ENCODE measurements at regions not wholly inside any gene's neighbourhood (a gene's known extent, or its start where the extent isn't known, plus 50 kb on each side); places are given as distances from the start of the nearest gene placed in this dataset.
"Not testable (repeated sequence)": the region's sequence is repeated elsewhere in the genome, so short reads cannot be mapped to it uniquely, and the experiment has no call there.

DNA sequence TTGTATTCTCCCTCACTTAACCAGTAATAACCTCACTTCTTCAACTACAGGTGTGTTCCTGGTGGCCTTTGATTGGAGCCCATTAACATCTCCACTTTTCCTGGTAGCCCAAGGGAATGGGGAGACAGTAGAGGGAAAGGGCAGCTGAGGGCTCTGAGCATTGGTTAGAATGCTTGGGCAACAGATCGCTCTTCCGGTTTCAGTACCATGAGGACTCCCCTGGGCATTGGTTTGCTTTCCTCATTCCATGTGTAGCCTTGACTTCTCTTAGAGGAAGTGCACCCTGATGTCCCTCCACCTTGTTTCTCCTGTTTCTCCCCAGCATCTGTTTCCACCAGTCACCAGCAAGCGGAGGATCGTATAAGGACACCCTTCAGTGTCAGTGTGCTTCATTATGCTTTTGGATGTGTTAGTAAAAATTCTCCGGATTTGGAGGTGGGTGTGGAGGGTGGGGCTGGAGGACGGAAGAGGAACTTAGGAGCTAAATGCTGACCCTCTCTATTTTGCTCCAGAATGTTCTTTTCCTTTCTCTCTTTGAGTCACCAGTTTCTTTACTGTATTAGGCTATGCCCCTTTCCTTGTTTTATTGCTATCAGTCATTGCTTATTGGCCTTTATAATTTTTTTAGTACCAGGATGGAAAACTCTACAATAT lies 50.6 kb upstream of the ZNG1B start:
- peak; percentile 62 for ATAC-seq
- intact Hi-C loops (cut with DNase I) = loop anchor here (5.0 kb wide), 1 partner anchor 250 kb away; no protein-coding TSS in a partner anchor

DNA sequence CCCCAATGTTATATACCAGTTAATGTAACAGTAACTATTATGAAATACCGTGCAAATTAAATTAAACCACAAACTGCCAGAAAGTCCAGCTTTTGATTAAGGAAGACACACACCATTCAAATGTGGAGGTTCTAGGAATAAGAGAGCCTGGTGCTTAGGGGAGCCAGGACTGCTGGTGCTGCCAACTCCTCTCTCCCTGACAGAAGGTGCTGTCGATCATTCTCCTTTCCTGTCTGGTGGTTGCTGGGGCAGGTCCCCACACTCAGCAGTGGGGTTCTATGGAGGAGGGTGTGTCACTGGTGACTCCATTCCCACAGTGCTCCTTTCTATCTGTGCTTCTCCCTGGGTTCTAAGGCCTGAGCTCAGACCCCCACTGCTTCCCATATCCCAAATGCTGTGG lies 57.9 kb upstream of the ZNG1B start:
- DNase-seq (ENCODE audit: missing footprints); ATAC-seq; intact Hi-C loops (cut with DNase I): not testable (repeated sequence)

More for the DNA sequence above, 50.6 kb upstream of the ZNG1B start:
- not testable (repeated sequence) for DNase-seq (ENCODE audit: missing footprints)

DNA sequence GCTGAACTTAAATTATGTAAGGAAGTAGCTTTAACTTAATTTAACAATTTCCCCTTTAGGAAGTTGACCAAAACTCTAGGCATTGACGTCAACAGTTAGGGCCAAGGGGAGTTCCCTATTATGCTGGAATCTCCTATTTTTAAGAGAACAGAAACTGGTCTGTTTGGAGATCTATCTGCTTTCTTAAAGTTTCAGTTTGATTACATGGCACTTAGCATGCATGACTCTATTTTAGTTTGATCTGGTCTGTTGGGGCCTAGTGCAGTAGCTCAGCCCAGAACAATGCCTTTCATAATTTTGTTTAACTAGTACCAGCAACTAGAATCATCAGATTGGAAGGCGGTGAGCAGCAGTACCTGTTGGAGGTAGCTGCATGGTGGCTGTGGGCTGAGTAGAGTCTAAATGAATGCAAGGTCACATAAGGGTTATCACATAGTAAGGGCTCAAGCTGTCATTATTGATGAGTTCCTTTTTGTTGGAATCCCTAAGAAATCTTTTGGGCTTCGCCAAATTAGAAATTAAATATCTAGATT lies 60.5 kb upstream of the ZNG1B start:
- ATAC-seq (no peak), DNase-seq (ENCODE audit: missing footprints) (no peak)
- intact Hi-C loops (cut with DNase I) = no loop called here

DNA sequence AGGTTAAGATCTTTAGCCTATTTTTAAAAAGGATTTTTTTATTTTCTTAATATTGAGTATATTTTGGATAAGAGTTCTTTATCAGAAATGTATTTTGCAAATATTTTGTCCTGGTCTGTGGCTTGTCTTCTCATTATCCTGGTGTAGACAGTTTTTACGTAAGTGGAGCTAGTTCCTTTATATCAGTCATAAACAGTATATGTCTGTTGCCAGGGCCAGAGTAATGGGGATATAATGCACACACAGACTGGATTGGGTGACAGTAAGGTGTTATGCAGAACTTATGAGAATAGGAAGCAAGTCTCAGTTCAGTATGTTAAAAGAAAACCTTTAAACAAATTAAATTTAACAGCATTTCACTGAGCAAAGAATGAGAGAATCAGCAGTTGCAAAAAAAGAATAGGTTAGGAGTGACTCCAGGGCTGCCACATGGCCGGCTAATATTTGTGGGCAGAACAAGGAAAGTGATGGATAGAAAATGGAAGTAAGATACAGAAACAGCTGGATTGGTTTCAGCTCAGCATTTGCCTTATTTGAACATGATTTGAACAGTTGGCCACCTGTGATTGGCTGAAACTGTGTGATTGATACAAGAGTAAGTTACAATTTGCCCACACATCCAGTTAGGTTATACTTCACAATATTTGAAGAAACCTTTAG lies 61.1 kb upstream of the ZNG1B start:
- no peak for DNase-seq (ENCODE audit: missing footprints)
- ATAC-seq = no peak
- intact Hi-C loops (cut with DNase I) = no loop called here

DNA sequence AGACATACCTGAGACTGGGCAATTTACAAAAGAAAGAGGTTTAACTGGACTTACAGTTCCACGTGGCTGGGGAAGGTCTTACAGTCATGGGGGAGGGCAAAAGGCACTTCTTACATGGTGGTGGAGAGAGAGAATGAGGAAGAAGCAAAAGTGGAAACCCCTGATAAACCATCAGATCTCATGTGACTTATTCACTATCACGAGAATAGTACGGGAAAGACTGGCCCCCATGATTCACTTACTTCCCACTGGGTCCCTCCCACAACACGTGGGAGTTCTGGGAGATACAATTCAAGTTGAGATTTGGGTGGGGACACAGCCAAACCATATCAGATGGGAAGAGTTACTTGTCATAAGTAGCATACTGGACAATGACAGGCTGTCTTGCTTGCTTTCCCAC lies 62.6 kb upstream of the ZNG1B start:
- not testable (repeated sequence) for DNase-seq (ENCODE audit: missing footprints); ATAC-seq
- intact Hi-C loops (cut with DNase I) = loop anchor here (5.0 kb wide), 1 partner anchor 238 kb away; no protein-coding TSS in a partner anchor

DNA sequence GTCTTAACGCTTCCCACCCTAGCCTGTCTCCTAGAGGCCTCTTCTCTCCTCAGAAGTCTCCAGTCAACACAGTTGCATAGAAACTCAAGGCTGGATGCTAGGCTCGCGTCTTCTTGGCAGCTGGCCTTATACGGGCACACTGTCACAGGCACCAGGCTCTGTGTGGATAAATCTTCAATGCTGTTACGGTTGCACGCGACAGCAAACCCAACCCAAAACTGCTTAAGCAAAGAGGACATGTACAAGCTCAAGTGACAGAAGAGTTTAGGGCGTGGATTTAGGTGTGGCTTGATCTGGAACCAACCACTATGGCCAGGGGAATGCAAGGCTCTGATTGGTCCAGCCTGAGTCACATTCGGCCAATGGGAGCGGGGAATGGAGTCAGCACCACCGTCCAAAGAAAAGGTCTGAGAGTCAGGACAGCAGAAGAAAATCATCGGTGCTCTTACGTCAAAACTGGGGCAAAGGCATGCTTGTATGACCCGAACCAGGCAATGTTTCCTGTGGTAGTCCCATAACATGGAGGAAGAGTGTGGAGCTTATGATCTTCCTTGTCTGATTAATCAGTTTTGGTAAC lies 65.1 kb upstream of the ZNG1B start:
- DNase-seq (ENCODE audit: missing footprints); ATAC-seq: not testable (repeated sequence)

DNA sequence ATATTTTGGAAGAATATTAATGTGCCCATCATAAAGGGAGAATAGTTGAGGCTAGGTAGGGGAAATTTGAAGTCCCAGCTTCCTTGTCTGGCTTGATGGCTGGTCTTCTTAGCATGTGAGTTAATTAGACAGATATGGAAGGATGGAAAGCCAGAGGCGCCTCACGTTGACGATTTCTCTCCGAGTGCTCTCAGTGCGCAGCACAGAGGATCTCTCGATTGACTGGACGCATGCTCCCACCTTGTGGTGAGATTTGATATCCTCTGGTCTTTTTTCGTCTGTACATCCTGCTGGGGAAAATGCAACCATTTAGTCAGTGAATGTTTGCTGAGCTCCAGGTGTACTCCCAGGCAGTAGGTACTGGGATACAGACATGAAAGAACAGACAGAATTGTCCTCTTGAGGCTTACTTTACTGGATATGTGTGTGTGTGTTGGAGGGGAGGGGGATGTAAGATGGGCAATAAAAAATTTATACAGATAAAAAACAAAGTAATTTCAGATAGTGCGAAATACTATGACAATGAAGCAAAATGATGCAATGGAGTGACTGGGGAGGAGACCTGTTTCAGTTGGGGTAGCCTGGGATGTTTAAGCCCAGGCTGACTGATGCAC lies 66.9 kb upstream of the ZNG1B start:
- no peak for DNase-seq (ENCODE audit: missing footprints)
- intact Hi-C loops (cut with DNase I) = loop anchor here (1.0 to 5.0 kb wide), 3 partner anchors 121 to 233 kb away; no protein-coding TSS in a partner anchor
- peak; percentile 86 for ATAC-seq

More for the DNA sequence above, 65.1 kb upstream of the ZNG1B start:
- intact Hi-C loops (cut with DNase I) = loop anchor here (5.0 kb wide), 1 partner anchor 235 kb away; no protein-coding TSS in a partner anchor

DNA sequence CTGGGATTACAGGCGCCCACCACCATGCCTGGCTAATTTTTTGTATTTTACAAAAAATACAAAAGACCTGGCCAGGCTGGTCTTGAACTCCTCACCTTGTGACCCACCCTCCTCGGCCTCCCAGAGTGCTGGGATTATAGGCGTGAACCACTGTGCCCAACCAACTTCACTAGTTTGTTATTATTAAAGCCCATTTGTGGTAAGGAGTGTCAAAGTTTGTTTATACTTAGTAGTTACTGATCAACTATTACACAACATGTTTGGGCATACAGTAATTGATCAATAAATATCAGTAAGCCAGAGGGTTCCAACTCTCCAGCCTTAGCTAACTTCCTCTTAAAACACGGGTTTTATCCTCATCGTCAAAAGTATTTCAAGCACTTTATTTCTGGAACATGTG lies 67.5 kb upstream of the ZNG1B start:
- DNase-seq (ENCODE audit: missing footprints) (no peak), ATAC-seq (no peak)
- intact Hi-C loops (cut with DNase I) = loop anchor here (1.0 to 5.0 kb wide), 3 partner anchors 121 to 233 kb away; no protein-coding TSS in a partner anchor

DNA sequence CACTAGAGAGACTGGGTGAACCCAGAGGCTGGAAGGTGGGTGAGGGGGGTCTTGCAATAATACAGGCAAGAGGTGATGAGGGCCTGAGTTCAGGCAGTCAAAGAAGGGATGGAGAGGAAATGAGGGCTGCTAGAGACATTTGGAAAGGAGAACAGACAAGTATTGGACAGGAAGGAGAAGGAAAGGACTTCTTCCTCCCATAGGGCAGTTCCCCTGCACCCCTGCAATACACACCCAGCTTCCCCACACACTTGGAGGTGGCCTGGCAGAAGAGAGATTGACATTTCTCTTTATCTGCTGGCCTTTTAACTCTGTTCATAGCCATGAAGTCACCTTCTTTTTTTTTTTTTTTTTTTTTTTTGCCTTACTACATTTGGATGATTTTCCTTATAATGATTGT lies 68.9 kb upstream of the ZNG1B start:
- DNase-seq (ENCODE audit: missing footprints); ATAC-seq; intact Hi-C loops (cut with DNase I): not testable (repeated sequence)

DNA sequence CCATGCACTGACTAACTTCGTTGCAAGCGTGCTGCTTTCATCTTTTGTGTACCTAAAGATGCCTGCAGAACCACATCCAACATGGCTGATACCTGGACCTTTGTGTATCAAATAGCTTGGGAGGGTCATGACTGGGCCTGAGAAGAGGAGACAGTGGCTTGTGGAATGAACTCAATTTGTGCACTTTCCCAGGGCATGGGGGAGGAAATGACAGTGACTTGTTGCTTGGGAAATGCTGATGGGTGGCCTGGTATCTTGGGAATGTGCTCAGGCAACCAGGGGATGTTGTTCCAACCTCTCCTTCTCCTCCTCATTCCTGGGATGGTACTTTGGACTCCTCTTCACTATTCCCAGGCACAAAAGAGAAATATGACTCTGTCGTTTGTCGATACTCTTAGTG lies 70.7 kb upstream of the ZNG1B start:
- intact Hi-C loops (cut with DNase I); ATAC-seq; DNase-seq (ENCODE audit: missing footprints): not testable (repeated sequence)

DNA sequence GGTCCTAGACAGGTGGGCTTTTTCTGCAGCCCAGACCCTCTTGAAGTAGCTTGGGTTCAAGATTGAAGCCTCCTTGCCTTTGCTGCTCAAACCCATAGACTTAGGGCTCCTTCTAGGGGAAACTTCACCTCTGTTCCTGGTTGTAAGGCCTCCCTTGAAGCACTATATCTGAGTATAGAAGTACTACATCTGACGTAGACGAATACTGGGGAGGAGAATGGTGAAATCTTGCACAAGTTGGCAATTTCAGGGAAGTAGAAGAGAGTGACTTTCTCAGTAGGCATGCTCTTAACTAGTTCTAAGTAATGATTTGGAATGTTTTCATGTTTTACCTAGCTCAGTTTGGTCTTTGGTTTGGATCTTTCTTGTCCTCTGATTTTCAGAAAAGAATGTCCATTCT lies 71.7 kb upstream of the ZNG1B start:
- ATAC-seq; DNase-seq (ENCODE audit: missing footprints); intact Hi-C loops (cut with DNase I): not testable (repeated sequence)

DNA sequence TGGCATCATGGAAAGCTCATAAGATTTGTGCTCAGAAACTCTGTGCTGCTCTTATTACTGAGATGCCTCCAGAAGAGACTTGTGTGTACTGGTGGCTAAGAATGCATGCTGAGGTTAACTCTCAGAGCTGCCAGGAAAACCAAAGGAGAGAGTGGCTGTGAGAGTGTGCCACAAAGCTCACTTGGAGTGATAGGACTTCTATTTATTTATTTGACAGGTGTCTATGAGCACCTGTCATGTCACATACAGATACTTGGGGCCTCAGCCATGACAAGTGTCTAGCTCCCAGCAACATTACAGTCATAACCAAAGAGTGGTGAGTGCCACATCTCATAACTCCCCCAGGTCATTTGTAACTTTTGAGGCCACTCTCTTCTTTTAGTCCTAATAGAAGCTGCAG lies 72.2 kb upstream of the ZNG1B start:
- DNase-seq (ENCODE audit: missing footprints); intact Hi-C loops (cut with DNase I): not testable (repeated sequence)
- peak; percentile 72 for ATAC-seq

DNA sequence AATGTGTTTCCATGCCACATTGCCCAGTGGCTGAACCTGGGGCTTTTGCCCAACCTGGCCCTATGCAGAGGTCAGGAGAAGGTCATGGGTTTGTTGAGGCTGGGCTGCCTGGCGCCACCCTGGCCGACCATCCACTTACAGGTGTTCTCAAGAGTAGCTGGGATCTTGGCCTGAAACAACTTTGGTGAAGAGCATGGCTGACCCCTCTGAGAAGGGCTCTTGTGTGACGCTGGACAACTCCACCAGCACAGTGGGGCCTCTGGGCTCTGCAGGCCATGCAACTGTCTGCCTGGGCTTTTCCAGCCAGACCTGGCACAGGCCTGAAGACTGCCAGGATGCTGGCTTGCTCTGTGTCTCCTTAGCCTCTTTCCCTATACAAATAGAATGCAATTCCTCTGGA lies 76.4 kb upstream of the ZNG1B start:
- no peak for ATAC-seq
- DNase-seq (ENCODE audit: missing footprints) = no peak
- intact Hi-C loops (cut with DNase I) = no loop called here

DNA sequence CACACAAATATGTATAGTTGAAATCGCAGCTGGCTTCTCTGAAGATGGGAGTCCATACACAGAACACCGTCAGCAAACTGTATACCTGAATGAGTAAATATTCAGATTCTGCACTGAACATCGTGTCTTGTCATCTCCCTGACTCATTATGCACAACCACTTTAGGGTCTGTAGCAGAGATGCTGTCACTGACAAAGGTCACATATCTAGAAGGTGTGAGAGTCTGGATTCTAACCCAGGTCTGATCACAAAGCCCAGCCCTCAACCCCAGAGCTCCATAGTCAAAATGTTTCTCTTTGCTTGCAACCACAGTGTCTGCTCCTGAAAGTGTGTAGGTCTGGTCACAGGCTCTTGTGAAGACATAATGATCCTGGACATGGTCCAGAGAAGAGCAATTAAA lies 78.3 kb upstream of the PAX8 start:
- DNase-seq (ENCODE audit: missing footprints) (no peak), ATAC-seq (no peak)
- intact Hi-C loops (cut with DNase I) = no loop called here

DNA sequence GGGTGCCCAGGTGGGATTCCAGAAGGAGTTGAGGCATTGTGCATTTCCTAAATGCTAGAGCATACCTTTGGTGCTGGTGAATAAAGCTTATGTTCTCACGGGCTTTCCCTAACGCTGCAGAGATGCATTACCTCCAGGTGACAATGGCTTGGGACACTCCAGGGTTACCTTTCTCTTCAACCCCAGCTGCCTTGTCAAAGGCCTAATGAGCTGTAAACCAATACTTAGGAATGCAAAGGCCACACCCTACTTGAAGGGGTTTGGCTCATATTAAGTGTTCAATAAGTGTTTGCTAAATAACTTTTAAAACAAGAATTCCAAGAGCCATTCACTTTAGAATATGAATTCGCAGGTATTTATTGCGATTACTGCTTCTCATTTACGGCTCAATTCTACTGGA lies 77.6 kb upstream of the PAX8 start:
- intact Hi-C loops (cut with DNase I); DNase-seq (ENCODE audit: missing footprints); ATAC-seq: not testable (repeated sequence)

DNA sequence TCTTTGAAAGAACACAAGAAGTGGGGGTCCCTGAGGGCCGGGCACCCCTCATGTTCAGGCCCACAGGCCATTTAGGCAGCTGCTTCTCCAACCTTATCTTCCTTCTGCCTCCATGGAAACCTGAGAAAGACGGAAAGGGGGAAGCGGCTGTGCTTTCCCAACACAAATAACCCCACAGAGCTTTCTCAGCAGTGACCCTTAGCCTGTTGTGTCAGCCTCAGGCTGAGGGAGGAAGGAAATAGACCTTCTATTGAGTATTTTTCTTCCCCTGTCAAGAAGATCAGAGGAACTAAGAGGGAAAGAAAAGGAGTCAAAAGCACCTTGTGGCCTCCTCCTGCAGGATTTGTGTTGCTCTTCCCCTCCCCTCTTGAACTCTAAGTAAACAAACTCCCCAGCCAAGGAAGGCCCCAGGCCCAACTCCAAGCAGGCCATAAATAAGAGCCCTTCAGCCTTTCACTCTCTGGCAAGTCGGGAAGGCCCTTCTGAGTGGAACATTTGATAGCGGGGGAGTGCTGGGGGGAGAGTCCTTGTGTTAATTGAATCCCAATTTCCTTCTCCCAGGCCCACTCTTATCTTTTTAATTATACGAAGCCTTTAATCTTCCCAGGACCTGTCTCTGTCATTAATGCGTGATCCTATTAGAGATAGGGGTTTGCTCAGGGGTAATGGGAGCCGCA lies 76.8 kb upstream of the PAX8 start:
- DNase-seq (ENCODE audit: missing footprints); intact Hi-C loops (cut with DNase I): not testable (repeated sequence)
- ATAC-seq = peak; percentile 58

DNA sequence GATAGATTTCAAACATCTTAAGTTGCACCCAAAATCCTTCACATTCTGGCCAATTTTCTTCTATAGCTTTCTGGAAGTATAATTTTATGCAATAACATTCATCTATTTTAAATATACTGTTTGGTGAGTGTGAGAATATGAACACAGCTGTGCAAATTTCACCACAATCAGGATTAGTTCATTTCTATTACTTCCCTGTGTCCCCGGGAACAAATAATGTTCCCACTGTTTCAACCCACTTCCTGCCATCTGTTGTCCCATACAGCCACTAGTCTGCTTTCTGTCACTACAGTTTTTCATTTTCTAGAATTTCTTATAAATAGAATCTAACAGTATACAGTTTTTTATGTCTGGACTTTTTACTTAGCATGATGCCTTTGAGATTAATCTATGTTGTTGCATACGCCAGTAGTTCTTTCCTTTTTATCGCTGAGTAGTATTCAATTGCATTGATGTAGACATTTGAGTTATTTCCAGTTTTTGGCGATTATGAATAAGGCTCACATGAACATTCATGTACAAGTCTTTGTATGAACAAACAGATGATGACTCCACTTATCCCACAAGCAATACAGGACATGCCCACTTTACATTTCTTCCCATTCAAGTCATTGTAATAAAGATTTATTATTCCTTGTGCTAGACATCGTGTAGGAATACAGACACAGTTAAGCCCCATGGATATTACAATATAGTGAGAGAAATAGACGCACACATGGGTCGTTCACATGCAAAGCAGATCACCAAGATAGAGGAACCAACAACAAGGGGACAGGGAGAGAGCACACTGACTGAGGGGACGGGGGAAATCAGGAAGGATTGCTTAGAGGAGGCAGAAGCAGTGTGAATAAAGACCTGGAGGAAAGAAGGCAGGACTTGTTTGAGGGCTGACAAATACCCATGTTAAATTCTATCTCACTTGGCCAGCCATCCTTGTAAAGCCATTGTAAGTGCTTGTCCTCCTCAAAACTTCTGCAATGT lies 72.9 kb upstream of the PAX8 start:
- intact Hi-C loops (cut with DNase I) = no loop called here
- ATAC-seq (no peak), DNase-seq (ENCODE audit: missing footprints) (no peak)

All from Right ventricle myocardium inferior (tissue), 1 donor.